RWPE2 (cell line): ENCODE measurements at regions not wholly inside any gene's neighbourhood (a gene's known extent, or its start where the extent isn't known, plus 50 kb on each side); places are given as distances from the start of the nearest gene placed in this dataset.

Source experiments
- ATAC-seq: fragments of 200-7000 bp; cut with Tn5 transposase; 3 replicates; pipeline ENCODE4 v1.9.1; 2021; ENCODE audit warnings: low read depth
- DNase-seq: peaks from one replicate; pipeline ENCODE4 v3.0.0-alpha.2; 2020; ENCODE audit warnings: low spot score
- H3K27ac ChIP-seq: fragments of 450-650 bp; 2 replicates; pipeline ENCODE4 v1.5.1; 2017; ENCODE audit warnings: mild to moderate bottlenecking; ENCODE audit not compliant: poor library complexity, severe bottlenecking
- H3K27me3 ChIP-seq: fragments of 250-450 bp; sonication (Bioruptor Pico); 2 replicates; pipeline ENCODE4 v1.5.1; 2021; ENCODE audit warnings: mild to moderate bottlenecking, moderate library complexity; ENCODE audit not compliant: insufficient read depth, poor library complexity, severe bottlenecking
- H3K36me3 ChIP-seq: fragments of 250-450 bp; sonication (Bioruptor Pico); 2 replicates; pipeline ENCODE4 v1.5.1; 2020; ENCODE audit warnings: low read depth, mild to moderate bottlenecking, moderate library complexity
- H3K4me1 ChIP-seq: fragments of 250-450 bp; sonication (Bioruptor Pico); 2 replicates; pipeline ENCODE4 v1.5.1; 2021; ENCODE audit warnings: mild to moderate bottlenecking, moderate library complexity; ENCODE audit not compliant: insufficient read depth, poor library complexity, severe bottlenecking
- H3K4me3 ChIP-seq: fragments of 250-450 bp; sonication (Bioruptor Pico); 2 replicates; pipeline ENCODE4 v1.5.1; 2021; ENCODE audit warnings: mild to moderate bottlenecking, moderate library complexity; ENCODE audit not compliant: severe bottlenecking
- H3K9me3 ChIP-seq: fragments of 250-450 bp; sonication (Bioruptor Pico); 2 replicates; pipeline ENCODE4 v1.5.1; 2021; ENCODE audit warnings: mild to moderate bottlenecking, moderate library complexity; ENCODE audit not compliant: severe bottlenecking
- CTCF ChIP-seq: fragments of 450-650 bp; IDR thresholded peaks from one replicate; pipeline ENCODE4 v1.5.1; 2017; ENCODE audit warnings: mild to moderate bottlenecking, moderate library complexity; ENCODE audit not compliant: poor library complexity, severe bottlenecking

- Histone ChIP-seq H3K27ac (no peak overlapping the region), H3K36me3 (no peaks in the 10 kb centered on the region), H3K27me3 (no peaks in the 10 kb centered on the region), H3K4me1 (no peaks in the 10 kb centered on the region), H3K4me3 (no peak overlapping the region), H3K9me3 (no peaks in the 10 kb centered on the region)
- no peak for DNase-seq
- TF ChIP-seq CTCF, result no peak
- no peak for ATAC-seq
Observed at GRCh38 chr15:47265686-47266085, 451.6 kb upstream of the SEMA6D start.

GRCh38 chr15:47266566-47266965, 450.7 kb upstream of the SEMA6D start:
- Histone ChIP-seq H3K27me3 (peaks cover 6% of the 10 kb centered on the region), H3K36me3 (no peaks in the 10 kb centered on the region), H3K4me3 (no peak overlapping the region), H3K27ac (no peak overlapping the region), H3K9me3 (no peaks in the 10 kb centered on the region), H3K4me1 (no peaks in the 10 kb centered on the region)
- no peak for TF ChIP-seq CTCF
- ATAC-seq (peak; percentile 17; the same call in 1 of the 3 replicates), DNase-seq (no peak)

- Histone ChIP-seq H3K9me3 (no peaks in the 10 kb centered on the region), H3K27ac (no peak overlapping the region), H3K27me3 (peaks cover 18% of the 10 kb centered on the region), H3K4me1 (no peaks in the 10 kb centered on the region), H3K36me3 (no peaks in the 10 kb centered on the region), H3K4me3 (no peak overlapping the region)
- DNase-seq (no peak), ATAC-seq (no peak)
- no peak for TF ChIP-seq CTCF
Observed at GRCh38 chr15:47273864-47274263, 443.4 kb upstream of the SEMA6D start.

- ATAC-seq (no peak), DNase-seq (no peak)
- Histone ChIP-seq H3K36me3 (no peaks in the 10 kb centered on the region), H3K9me3 (no peaks in the 10 kb centered on the region), H3K27me3 (peaks cover 23% of the 10 kb centered on the region), H3K27ac (no peak overlapping the region), H3K4me1 (no peaks in the 10 kb centered on the region), H3K4me3 (no peak overlapping the region)
- no peak for TF ChIP-seq CTCF
Observed at GRCh38 chr15:47283246-47283645, 434.1 kb upstream of the SEMA6D start.

GRCh38 chr15:47288794-47289193, 428.5 kb upstream of the SEMA6D start:
- Histone ChIP-seq H3K27ac (no peak overlapping the region), H3K36me3 (no peaks in the 10 kb centered on the region), H3K9me3 (no peaks in the 10 kb centered on the region), H3K4me3 (no peak overlapping the region), H3K27me3 (peaks cover 25% of the 10 kb centered on the region), H3K4me1 (no peaks in the 10 kb centered on the region)
- no peak for DNase-seq
- TF ChIP-seq CTCF, result no peak
- no peak for ATAC-seq
